Right atrium auricular region (tissue), 2 donors: ENCODE measurements at regions not wholly inside any gene's neighbourhood (a gene's known extent, or its start where the extent isn't known, plus 50 kb on each side); places are given as distances from the start of the nearest gene placed in this dataset.

Experiments
- DNase-seq: peaks from one replicate; pipeline ENCODE4 v3.0.0-alpha.2; 2019; ENCODE audit warnings: low spot score
- H3K27ac ChIP-seq, 2 donors: fragments of 200-600 bp; sonication (generic); 1 replicate in 1 of 2; 2 replicates in 1 of 2; pipeline ENCODE4 v1.5.1; 2016 to 2019
- H3K27me3 ChIP-seq, 2 donors: fragments of 200-600 bp; sonication (generic); one replicate each; pipeline versions ENCODE4 v1.5.1 to v1.6.0; 2017 to 2019
- H3K36me3 ChIP-seq: fragments of 200-600 bp; sonication (generic); one replicate; pipeline ENCODE4 v1.5.1; 2016
- H3K4me1 ChIP-seq, 2 donors: fragments of 200-600 bp; sonication (generic); one replicate each; pipeline versions ENCODE4 v1.5.1 to v1.6.0; 2017 to 2019
- H3K4me3 ChIP-seq, 2 donors: fragments of 200-600 bp; sonication (generic); 1 replicate in 1 of 2; 2 replicates in 1 of 2; pipeline ENCODE4 v1.5.1; 2017 to 2019; ENCODE audit warnings: mild to moderate bottlenecking in 1 of 2, moderate library complexity in 1 of 2
- H3K9me3 ChIP-seq, 2 donors: fragments of 200-600 bp; sonication (generic); one replicate each; pipeline ENCODE4 v1.5.1; 2019
- CTCF ChIP-seq, 2 donors: fragments of 200-600 bp; sonication (generic); IDR thresholded peaks; one replicate each; pipeline ENCODE4 v1.5.1; 2019; ENCODE audit warnings: antibody characterized with exemption in 2 of 2

DNA sequence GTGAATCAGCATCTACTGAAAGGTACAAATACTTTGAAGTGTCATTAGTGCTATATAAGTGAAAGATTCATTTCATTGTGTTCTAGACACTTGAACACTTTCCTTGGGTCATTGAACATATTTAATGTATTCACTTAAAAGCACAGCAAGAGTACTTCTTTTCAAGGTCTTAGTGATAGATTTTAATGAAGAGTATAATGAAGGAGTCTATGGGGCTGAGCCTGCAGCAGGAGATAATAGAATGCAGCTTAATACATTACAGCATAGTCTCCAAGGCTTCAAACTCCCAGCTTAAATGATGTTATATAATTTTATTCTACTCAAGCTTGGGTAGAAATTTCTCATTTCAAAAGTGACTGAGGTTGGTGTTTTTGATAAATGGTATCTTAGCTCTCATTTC lies 66.1 kb upstream of the VEGFC start:
- H3K27ac ChIP-seq: no peak overlapping the region
- no peak for TF ChIP-seq CTCF (IDR thresholded peaks at IDR 0.05)
- no peaks in the 10 kb centered on the region for H3K9me3 ChIP-seq
- H3K4me3 ChIP-seq: no peak overlapping the region
- H3K4me1 ChIP-seq: no peaks in the 10 kb centered on the region
- no peaks in the 10 kb centered on the region for H3K27me3 ChIP-seq
- H3K36me3 ChIP-seq: no peaks in the 10 kb centered on the region
- no peak for DNase-seq

GRCh38 chr4:176864238-176864637 lies 71.5 kb upstream of the VEGFC start:
- Histone ChIP-seq H3K4me3 (no peak overlapping the region), H3K36me3 (no peaks in the 10 kb centered on the region), H3K27ac (no peak overlapping the region), H3K4me1 (no peaks in the 10 kb centered on the region), H3K27me3 (no peaks in the 10 kb centered on the region), H3K9me3 (no peaks in the 10 kb centered on the region)
- no peak for DNase-seq
- TF ChIP-seq CTCF (IDR thresholded peaks at IDR 0.05): no peak

DNA sequence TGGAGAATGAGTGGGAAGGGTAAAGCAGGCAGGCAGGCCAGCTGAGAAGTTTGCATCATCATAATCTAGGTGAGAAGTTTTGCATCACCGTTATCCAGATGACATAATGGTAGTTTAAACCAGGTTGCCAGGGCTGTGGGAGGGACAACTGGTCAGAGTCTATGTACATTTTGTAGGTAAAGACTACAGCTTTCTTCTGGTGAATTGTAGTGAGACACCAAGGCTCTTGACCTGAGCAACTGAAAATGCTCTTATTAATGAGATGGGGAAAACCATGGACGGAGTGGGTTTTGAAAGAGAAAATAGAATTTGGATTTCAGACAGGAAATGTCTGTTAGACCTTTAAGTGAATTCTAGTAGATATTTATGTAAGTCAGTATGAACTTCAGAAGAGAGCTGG lies 76.0 kb upstream of the VEGFC start:
- H3K27ac ChIP-seq: no peak overlapping the region
- no peak for DNase-seq
- H3K36me3 ChIP-seq: no peaks in the 10 kb centered on the region
- H3K4me3 ChIP-seq: no peak overlapping the region
- H3K9me3 ChIP-seq: peaks cover 0 to 4% of the 10 kb centered on the region in 2 donors
- no peaks in the 10 kb centered on the region for H3K4me1 ChIP-seq
- no peaks in the 10 kb centered on the region for H3K27me3 ChIP-seq
- TF ChIP-seq CTCF (IDR thresholded peaks at IDR 0.05): no peak

- H3K27me3 ChIP-seq: no peaks in the 10 kb centered on the region
- no peak overlapping the region for H3K27ac ChIP-seq
- no peaks in the 10 kb centered on the region for H3K36me3 ChIP-seq
- no peak for TF ChIP-seq CTCF (IDR thresholded peaks at IDR 0.05)
- no peaks in the 10 kb centered on the region for H3K4me1 ChIP-seq
- no peak for DNase-seq
- H3K9me3 ChIP-seq: peaks cover 0 to 4% of the 10 kb centered on the region in 2 donors
- no peak overlapping the region for H3K4me3 ChIP-seq
Measured at GRCh38 chr4:176872461-176872860, 79.7 kb upstream of the VEGFC start.

- H3K4me3 ChIP-seq: no peak overlapping the region
- TF ChIP-seq CTCF (IDR thresholded peaks at IDR 0.05): no peak
- H3K27me3 ChIP-seq: no peaks in the 10 kb centered on the region
- no peak for DNase-seq
- no peak overlapping the region for H3K27ac ChIP-seq
- H3K4me1 ChIP-seq: no peaks in the 10 kb centered on the region
- H3K36me3 ChIP-seq: no peaks in the 10 kb centered on the region
- H3K9me3 ChIP-seq: peaks cover 0 to 4% of the 10 kb centered on the region in 2 donors
Measured at GRCh38 chr4:176874721-176875445, 82.2 kb upstream of the VEGFC start.

DNA sequence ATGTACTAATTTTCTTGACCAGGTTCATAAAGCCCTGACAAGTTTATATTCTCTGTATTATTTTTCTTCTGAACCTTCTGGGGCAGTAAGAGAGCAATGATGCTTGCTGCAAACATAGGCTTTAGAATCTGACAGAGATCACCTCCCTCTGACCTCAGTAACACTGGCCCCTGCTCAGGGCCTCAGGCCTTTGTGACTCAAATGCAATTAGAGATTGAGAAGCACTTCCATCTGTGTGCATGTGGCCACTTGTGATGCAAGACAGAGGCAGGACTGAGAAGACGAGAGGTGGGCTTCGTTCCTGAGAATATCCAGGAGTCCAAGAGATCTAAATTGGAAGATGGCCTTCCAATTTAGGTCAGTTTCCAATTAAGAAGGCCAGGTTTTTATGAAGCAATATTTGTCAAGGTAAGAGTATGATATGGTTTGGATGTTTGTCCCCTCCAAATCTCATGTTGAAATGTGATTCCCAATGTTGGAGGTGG lies 82.8 kb upstream of the VEGFC start:
- Histone ChIP-seq H3K27ac (no peak overlapping the region), H3K4me1 (no peaks in the 10 kb centered on the region), H3K27me3 (no peaks in the 10 kb centered on the region), H3K4me3 (no peak overlapping the region), H3K9me3 (peaks cover 0 to 4% of the 10 kb centered on the region in 2 donors), H3K36me3 (no peaks in the 10 kb centered on the region)
- DNase-seq: no peak
- TF ChIP-seq CTCF (IDR thresholded peaks at IDR 0.05): no peak
